ENCODE measurements at regions not wholly inside any gene's neighbourhood (a gene's known extent, or its start where the extent isn't known, plus 50 kb on each side); places are given as distances from the start of the nearest gene placed in this dataset.

DNA sequence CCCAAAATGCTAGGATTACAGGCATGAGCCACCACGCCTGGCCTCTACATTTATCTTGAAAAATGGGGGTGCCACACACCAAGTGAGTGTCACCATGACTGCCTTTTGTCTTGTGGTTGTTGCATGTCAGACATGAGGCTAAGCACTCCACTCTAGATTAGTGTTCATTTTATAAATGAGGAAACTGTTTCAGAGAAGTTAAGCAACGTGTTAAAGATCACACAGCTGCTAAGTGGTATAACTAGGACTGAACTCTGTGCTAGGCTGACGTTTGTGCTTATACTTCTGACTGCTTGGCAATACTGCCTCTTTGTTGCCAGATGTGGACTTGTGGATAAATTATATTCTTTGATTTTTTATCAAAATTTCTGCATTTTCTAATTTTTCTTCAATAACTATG is 50.8 kb upstream of the SMAD6 start:
- Histone ChIP-seq H4K20me1 (ENCODE audit: control insufficient read depth, insufficient read depth, low read depth, low read length) (no peaks in the 10 kb centered on the region), H3K4me1 (ENCODE audit: control insufficient read depth, low read length) (0 out of 2 replicates have a peak, but pooled peaks cover 5% of the 10 kb centered on the region), H3K4me3 (ENCODE audit: low read length) (no peak overlapping the region), H3K79me2 (ENCODE audit: control insufficient read depth, low read length) (no peaks in the 10 kb centered on the region), H3K9me3 (ENCODE audit: control insufficient read depth, insufficient read depth, low read length) (no peaks in the 10 kb centered on the region), H3K27me3 (ENCODE audit: control insufficient read depth, low read length) (peaks cover 21% of the 10 kb centered on the region), H3K9me2 (replicated peaks; ENCODE audit: control insufficient read depth, low read length) (no peaks in the 10 kb centered on the region), H3K36me3 (ENCODE audit: control insufficient read depth, low read length) (no peaks in the 10 kb centered on the region), H3K4me2 (ENCODE audit: low read length) (no peak overlapping the region), H3F3A (ENCODE audit: control insufficient read depth, insufficient read depth) (no peaks in the 10 kb centered on the region), H3K27ac (ENCODE audit: low read depth, low read length) (no peak overlapping the region)
- TF ChIP-seq EZH2phosphoT487 (IDR thresholded peaks at IDR 0.05; ENCODE audit: borderline replicate concordance, low read length) (no peak), CTCF (IDR thresholded peaks at IDR 0.05; ENCODE audit: low read depth, low read length, poor library complexity, severe bottlenecking) (no peak)

DNA sequence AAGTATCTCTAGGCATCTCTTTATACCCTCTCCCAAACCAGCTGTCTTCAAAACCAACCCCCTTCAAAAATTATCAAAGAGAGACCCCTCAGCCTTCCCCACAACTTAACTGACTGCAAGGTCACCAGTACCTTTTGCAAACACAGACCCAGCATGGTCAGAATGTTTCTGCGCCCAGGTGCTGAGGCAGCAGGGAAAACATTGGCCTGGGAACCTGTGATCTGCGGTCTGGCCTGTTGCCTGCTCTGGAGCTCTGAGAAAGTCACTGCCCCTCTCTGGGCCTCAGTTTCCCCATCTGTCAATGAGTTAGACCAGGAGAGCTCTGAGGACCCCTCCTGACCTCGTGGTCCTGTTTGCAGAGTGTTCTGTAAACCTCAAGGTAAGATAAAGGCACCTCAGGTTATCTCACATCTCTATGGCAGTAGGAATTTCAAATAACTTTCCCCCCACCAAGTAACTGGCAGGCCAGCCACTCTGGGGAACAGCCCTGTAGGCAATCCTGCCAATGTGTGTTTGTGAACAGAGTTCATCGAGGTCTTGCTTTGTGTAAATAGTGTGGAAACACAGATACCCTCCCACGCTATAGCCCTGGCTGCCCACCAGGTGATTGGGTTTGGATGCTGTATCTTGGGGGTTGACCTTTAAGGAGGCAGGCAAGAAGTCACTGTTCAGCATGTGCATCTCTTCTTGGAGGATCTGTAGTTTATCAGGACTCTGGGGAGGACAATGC is 50.0 kb upstream of the SMAD6 start:
- Histone ChIP-seq H3K9me3 (ENCODE audit: control insufficient read depth, insufficient read depth, low read length) (no peaks in the 10 kb centered on the region), H4K20me1 (ENCODE audit: control insufficient read depth, insufficient read depth, low read depth, low read length) (no peaks in the 10 kb centered on the region), H3K4me2 (ENCODE audit: low read length) (no peak overlapping the region), H3K36me3 (ENCODE audit: control insufficient read depth, low read length) (no peaks in the 10 kb centered on the region), H3K4me1 (ENCODE audit: control insufficient read depth, low read length) (0 out of 2 replicates have a peak, but pooled peaks cover 5% of the 10 kb centered on the region), H3K4me3 (ENCODE audit: low read length) (no peak overlapping the region), H3K79me2 (ENCODE audit: control insufficient read depth, low read length) (no peaks in the 10 kb centered on the region), H3K9me2 (replicated peaks; ENCODE audit: control insufficient read depth, low read length) (no peaks in the 10 kb centered on the region), H3K27me3 (ENCODE audit: control insufficient read depth, low read length) (peaks cover 21% of the 10 kb centered on the region), H3K27ac (ENCODE audit: low read depth, low read length) (no peak overlapping the region), H3F3A (ENCODE audit: control insufficient read depth, insufficient read depth) (no peaks in the 10 kb centered on the region)
- TF ChIP-seq EZH2phosphoT487 (IDR thresholded peaks at IDR 0.05; ENCODE audit: borderline replicate concordance, low read length) (no peak), CTCF (IDR thresholded peaks at IDR 0.05; ENCODE audit: low read depth, low read length, poor library complexity, severe bottlenecking) (no peak)
